ENCODE measurements at regions not wholly inside any gene's neighbourhood (a gene's known extent, or its start where the extent isn't known, plus 50 kb on each side); places are given as distances from the start of the nearest gene placed in this dataset.

GRCh38 chr14:100659345-100660001, 67.2 kb upstream of the DLK1 start:
- DNase-seq: no peak

DNA sequence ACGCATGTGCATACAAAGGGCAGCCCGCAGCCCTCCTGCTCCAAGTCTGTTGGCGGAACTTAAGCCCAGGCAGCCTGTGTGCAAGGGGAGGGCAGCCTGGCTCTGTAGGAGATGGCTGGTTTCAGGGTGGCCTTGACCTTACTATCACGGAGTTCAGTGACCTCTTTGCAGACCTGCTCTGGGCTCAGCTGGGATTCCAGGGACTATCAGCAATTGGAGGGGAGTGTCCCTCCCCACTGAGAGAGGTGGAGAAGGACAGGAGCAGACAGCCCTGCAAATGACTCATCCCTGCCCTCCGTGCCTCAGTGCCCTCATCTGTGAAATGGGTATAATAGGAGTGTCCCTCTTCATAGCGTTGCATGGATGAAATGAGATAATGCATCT, 66.2 kb upstream of the DLK1 start:
- DNase-seq: no peak

GRCh38 chr14:100660882-100661635, 65.6 kb upstream of the DLK1 start:
- no peak for DNase-seq

DNA sequence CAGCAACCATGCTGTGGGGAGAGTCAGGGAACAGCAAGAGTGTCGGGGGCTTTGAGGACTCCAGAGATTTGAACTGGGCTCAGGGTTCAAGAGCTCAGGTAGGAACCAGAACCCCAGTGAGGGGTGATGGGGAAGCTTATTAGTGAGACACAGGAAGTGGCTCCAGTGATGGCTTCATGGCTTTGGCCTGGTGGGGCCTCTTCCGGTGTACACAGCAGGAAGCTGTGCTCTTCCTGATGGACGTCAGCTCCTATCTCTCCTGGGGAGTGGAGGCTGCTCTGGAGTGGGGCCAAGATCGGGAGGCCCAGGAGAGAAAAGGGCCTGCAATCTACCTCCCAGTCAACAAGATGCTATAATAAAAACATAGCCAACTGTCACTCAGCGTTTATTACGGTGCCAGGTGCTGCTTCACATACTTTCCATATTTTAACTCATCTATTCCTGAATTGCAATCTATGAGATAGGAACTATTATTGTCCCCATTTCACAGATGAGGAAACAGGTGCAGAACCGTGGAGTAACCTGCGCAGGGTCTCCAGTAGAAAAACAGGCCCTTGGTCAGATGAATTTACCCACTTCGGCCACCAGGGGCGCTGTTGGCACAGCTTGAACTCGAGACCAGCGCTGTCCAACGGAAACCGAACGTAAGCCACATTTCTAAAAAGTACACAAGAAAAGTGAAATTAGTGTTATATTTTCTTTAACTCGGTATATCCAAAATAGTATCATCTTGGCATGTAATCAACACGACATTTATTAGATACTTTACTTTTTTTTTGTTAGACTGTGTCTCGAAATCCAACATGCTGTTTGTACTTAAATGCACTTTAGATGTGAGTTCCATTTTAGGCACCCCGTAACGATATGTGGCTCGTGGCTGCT, 63.6 kb upstream of the DLK1 start:
- DNase-seq: peak; percentile 72

DNA sequence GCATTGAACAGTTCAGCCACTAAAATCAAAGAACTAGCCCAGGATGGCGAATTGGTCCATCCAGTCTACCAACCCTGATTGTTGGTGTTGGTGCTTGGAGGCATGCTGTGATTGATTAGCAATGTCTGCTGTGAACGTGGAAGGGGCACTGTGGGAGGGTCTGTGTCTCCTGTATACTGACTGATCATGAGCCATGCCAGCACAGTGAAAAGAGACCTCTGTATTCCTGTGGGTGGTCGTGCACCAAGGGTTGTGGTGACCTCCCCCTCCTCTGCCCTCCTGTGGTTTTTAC, 63.0 kb upstream of the DLK1 start:
- no peak for DNase-seq

GRCh38 chr14:100664231-100664630, 62.5 kb upstream of the DLK1 start:
- no peak for DNase-seq

DNA sequence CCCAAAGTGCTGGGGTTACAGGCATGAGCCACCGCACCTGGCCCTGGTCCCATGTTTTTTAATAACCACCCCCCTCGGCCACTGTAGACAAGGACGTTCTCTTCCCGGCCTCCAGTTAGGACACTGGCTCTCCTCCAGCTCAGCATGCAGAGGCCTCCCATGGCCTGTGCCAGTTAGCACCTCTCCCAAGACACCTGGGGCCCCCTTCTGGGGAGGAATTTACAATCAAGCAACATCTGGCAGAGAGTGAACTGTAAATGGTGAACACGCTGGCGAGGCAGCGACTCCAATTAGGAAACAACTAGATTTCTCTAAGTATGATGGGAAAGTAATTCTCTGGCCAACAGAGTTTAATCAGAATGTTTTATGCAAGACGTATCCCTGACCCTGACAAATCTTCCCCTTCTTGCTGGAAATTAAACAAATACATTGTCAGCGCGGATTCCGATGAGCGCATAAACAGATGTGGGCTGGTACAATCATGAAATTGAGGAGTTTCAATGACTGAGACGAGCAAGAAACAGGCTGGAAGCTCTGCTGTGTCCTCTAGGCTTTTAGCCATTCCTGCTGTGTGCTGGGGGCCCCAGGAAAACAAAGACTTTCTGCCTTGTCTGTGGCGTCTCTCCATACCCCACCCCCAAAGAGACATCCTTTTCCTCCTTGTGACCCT, 61.7 kb upstream of the DLK1 start:
- no peak for DNase-seq

DNA sequence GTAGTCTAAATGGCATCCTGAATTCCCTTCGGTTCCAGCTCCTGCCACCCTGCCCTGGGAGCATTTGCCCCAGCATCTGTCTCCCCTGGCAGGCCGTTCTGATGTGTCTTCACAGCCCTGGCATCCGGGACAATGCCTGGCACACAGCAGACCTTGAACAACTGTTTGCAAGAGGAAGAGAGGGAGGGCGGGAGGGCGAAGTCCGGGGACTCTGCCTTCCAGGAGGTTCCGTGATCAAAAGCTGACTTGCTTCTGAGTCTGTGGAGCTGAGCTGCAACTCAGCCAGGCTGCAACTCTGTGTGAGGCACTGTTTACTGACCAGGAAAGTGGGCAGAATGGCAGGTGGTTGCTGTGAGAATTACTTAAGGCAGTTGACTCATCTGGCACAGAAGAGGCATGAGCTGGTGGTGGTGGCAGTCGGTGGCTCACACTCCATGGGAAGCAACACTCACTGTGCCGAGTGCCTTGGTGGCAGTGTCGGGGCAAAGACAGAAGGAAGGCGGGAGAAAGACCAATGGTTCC, 61.1 kb upstream of the DLK1 start:
- no peak for DNase-seq

- no peak for DNase-seq
Measured at GRCh38 chr14:100666403-100666802, 60.3 kb upstream of the DLK1 start.

DNA sequence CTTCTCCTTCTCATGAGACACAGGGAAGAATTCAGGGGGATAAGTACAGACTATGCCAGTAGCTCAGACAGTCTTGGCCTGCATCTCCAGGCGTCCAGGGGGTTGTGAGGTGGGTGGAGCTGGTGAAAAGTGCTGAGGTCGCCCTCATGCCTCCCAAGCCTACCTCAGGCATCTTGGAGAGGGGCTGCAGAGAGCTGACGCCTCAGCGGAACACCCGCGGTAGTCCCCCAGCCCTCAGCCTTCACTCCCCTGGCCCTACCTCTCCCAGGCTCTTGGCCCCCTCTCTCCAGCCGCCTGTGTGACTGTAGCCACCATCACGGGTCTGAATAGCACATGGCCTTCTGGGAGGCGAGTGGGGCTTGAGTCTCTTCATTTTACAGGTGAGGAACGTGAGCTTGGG, 59.8 kb upstream of the DLK1 start:
- DNase-seq: no peak

DNA sequence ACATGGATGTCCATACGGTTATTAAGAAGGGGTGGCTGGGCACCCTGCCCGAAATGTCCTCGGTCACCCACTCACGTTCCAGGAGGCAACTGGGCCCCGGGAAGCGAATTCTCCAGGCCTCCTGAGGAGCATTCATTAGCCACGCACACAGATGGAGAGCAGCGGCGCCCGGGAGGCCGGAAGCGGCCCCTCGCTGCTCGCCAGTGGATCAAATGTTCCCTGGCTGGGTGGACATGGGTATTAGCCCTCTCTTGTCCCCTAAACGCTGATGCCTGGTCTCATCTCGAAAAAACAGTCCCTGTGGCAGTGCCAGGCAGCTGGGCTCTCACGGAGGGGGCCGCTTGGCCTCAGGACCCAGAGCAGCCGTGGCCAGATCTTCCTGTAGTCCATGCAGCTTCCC, 59.0 kb upstream of the DLK1 start:
- no peak for DNase-seq

DNA sequence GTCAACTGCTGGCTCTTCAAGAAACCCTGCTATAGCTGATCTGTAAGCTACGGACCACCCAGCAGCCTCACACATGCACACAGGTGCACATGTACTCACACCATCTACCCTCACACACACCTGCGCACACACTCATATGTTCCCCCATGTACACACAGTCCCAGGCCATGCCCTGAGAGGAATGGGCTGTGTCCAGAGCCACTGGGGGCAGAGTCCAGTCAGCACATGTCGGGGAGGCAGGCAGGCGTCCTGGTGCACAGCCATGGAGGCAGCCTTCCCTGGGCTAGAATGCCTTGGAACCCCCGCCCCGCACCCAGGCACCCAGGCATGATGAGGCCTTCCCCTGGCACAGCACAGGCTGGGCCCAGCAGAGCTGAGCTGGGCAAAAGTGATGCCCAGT, 58.3 kb upstream of the DLK1 start:
- no peak for DNase-seq

- DNase-seq: no peak
Measured at GRCh38 chr14:100669011-100669412, 57.7 kb upstream of the DLK1 start.

GRCh38 chr14:100669468-100669867, 57.2 kb upstream of the DLK1 start:
- DNase-seq: no peak

DNA sequence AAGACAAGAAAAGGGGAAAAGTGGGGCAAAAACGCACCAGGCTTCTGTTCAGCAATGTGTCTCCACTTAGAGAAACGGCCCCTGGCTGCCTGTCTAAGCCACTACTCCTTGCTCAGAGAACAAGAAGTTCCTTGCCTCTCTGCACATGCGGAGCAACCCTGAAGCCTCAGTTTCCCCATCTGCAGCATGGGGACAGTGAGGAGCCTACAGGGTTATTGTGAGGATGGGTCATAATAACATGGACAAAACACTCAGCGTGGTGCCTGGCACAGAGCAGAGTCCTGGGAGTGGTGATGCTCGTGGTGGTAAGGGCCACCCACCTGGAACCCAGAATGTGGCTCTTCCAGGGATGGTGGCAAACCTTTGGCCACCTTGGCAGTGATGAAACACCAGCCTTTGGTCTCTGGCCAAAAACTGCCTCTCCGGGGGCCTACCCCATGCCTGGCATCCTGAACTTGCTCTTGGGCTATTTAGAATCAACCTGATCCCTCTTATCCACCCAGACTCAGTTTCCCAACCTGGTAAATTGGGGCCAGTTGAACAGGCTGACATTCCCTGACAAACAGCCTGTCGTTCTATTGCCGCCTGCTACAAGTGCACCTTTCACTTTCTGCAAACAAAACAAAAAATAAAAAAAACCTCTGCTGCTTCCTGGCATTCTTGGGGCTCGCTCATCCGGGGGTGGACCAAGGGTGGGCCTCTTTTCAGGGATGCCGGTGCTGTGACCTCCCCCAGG, 56.5 kb upstream of the DLK1 start:
- DNase-seq: no peak

GRCh38 chr14:100670753-100671049, 56.0 kb upstream of the DLK1 start:
- DNase-seq: no peak

GRCh38 chr14:100671386-100671901, 55.2 kb upstream of the DLK1 start:
- DNase-seq: no peak

DNA sequence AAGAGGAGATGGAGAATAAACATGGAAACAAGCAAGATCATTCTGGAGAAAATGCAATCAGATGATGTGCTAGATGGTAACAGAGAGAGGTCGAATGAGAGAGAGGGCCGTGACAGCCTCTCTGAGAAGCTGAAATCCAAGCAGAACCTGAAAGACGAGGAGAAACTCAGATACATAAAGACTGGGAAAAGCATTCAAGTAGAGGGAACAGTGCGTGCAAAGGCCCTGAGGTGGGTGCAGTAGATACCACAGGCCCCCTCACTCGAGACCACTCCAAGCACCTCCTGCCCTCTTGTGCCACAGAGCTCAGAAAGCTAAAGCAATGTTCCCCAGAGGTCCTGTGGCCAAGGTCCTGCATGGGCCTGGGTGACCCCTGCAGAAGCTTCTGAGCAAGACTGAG, 54.8 kb upstream of the DLK1 start:
- DNase-seq: no peak

DNA sequence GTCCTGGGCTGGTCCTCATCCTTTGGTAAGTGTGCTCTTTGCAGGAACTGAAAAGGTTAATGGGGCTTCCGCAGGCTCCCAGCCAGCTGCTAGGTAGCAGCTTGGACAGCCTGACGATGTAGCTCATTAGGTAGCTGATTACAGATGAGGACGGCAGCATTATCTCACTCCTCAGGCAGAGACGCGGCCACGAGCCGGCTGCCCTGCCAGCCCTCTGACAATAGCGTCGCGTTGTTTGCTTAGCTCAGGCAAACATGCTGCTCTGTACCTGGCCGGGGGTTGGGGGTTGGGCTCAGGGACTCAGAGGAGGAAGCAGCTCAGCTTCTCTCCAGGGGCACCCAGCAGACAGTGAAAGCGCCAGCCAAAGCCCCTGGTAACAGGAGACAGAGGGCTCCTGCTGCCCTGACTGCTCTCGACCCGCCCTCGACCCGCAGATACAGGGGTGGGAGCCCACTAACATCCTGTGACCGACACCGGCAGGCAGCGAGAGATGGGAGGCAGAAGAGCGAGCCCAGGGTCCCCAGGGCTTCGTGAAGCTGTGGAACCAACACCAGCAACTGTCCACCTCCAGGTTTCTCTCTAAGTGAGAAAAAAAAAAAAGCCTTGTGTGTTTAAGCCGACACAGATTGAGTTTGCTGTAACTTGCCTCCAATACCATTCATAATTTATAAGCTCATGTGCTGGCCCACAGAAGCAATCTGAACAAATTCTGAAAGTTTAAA, 53.4 kb upstream of the DLK1 start:
- DNase-seq: no peak

DNA sequence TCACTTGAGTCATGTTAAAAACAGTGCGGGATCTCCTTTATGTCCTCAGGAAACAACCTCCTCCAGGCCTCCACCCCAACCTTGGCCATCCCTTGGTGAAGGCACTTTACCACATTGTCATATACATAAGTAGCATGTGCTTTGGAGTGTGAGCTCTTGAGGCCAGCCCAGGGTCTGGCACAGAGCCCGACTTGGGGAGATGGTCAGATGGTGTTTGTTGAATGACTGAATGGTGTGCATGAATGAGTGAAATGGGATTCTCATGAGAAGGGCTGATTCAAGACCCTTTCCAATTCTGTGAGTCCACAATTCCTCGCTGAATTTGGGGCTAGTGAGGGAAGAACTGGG, 52.9 kb upstream of the DLK1 start:
- DNase-seq: no peak

GRCh38 chr14:100674428-100674827, 52.3 kb upstream of the DLK1 start:
- no peak for DNase-seq
